HepG2 (cell line): ENCODE measurements at regions not wholly inside any gene's neighbourhood (a gene's known extent, or its start where the extent isn't known, plus 50 kb on each side); places are given as distances from the start of the nearest gene placed in this dataset.

ENCODE experiments used
- ATAC-seq: fragments of 200-7000 bp; cut with Tn5 transposase; 3 replicates; pipeline ENCODE4 v1.9.1; 2020; ENCODE audit warnings: mild to moderate bottlenecking, moderate library complexity
- BruUV-seq: library from RNA; stranded (reverse); fragments of 400-500 nt; replicated peaks from 2 replicates; lab custom pipeline; 2021; lab: Mats Ljungman, UMichigan
- CTCF ChIA-PET: fragments of 300-600 bp; formaldehyde crosslinking; extraction: SDS; loops from one replicate; lab custom pipeline; 2021; ENCODE audit warnings: low total read pairs, inconsistent platforms, low intra/inter-chr PET ratio; lab: Yijun Ruan, JAX
- POLR2A ChIA-PET: fragments of 350-600 bp; sonication (Branson Sonifier 250); formaldehyde crosslinking; loops from one replicate; lab custom pipeline; 2020; ENCODE audit warnings: antibody characterized with exemption, inconsistent platforms; lab: Yijun Ruan, JAX
- DNase-seq: peaks from one replicate; pipeline ENCODE4 v3.0.0-alpha.2; 2015; ENCODE audit warnings: low spot score
- FAIRE-seq: peaks from 3 replicates; lab custom pipeline; 2011; peaks lifted over from hg19 to GRCh38; lab: Jason Lieb, UNC
- H2AFZ ChIP-seq: one replicate; pipeline ENCODE4 v1.6.1; 2011; ENCODE audit warnings: low read length, inconsistent platforms
- H3K27ac ChIP-seq: fragments of 300-600 bp; 3 replicates; pipeline ENCODE4 v1.8.0; 2011; ENCODE audit warnings: mixed run types, mild to moderate bottlenecking, mixed read lengths, low read length, inconsistent platforms; ENCODE audit not compliant: insufficient read depth; ENCODE audit errors: extremely low read length
- H3K27me3 ChIP-seq, 2 experiments: fragments of 200-600 bp in 1 of 2; 2 replicates in 1 of 2; 3 replicates in 1 of 2; pipeline versions ENCODE4 v1.6.0 to v1.8.0; 2011; ENCODE audit warnings: low read length in 2 of 2, mild to moderate bottlenecking in 2 of 2, moderate library complexity in 2 of 2, inconsistent platforms in 1 of 2; ENCODE audit not compliant: insufficient read depth in 2 of 2, control insufficient read depth in 1 of 2
- H3K36me3 ChIP-seq, 2 experiments: fragments of 200-600 bp in 1 of 2; replicated peaks in 1 of 2; 2 replicates in 1 of 2; 3 replicates in 1 of 2; pipeline versions ENCODE4 v1.5.1 to v1.8.0; 2011; ENCODE audit warnings: low read length in 2 of 2, inconsistent platforms in 1 of 2; ENCODE audit not compliant: insufficient read depth in 2 of 2, control insufficient read depth in 1 of 2
- H3K4me1 ChIP-seq: 2 replicates; pipeline ENCODE4 v1.5.1; 2012; ENCODE audit warnings: low read length, inconsistent platforms; ENCODE audit not compliant: insufficient read depth
- H3K4me2 ChIP-seq: 2 replicates; pipeline ENCODE4 v1.6.0; 2011; ENCODE audit warnings: low read depth, low read length, inconsistent platforms
- H3K4me3 ChIP-seq, 3 experiments: fragments of 200-600 bp in 1 of 3; sonication (generic), shearing (Covaris generic) in 1 of 3; replicated peaks in 1 of 3; 2 replicates each; pipeline ENCODE4 v1.5.1; 2011 to 2016; ENCODE audit warnings: low read length in 3 of 3, inconsistent platforms in 2 of 3, low read depth in 2 of 3, mild to moderate bottlenecking in 2 of 3, control low read depth in 1 of 3, mixed read lengths in 1 of 3; ENCODE audit not compliant: insufficient read depth in 1 of 3
- H3K79me2 ChIP-seq: one replicate; pipeline ENCODE4 v1.6.1; 2011; ENCODE audit warnings: low read length, inconsistent platforms; ENCODE audit not compliant: insufficient read depth
- H3K9ac ChIP-seq: 2 replicates; pipeline ENCODE4 v1.6.0; 2011; ENCODE audit warnings: mild to moderate bottlenecking, low read depth, low read length, inconsistent platforms; ENCODE audit not compliant: insufficient read depth
- H3K9me3 ChIP-seq: 2 replicates; pipeline ENCODE4 v1.5.1; 2012; ENCODE audit warnings: mild to moderate bottlenecking, low read length
- H4K20me1 ChIP-seq: 2 replicates; pipeline ENCODE4 v1.6.0; 2011; ENCODE audit warnings: inconsistent platforms, mild to moderate bottlenecking, low read length, moderate library complexity; ENCODE audit not compliant: insufficient read depth
- ELF3 ChIP-seq: IDR thresholded peaks from 2 replicates; pipeline ENCODE4 v1.6.1; 2016; ENCODE audit warnings: missing genetic modification reagents, missing compliant biosample characterization
- FOXA3 ChIP-seq: IDR thresholded peaks from 2 replicates; pipeline ENCODE4 v1.6.1; 2016; ENCODE audit warnings: missing genetic modification reagents, missing compliant biosample characterization
- THAP11 ChIP-seq: IDR thresholded peaks from 2 replicates; pipeline ENCODE4 v1.6.1; 2016; ENCODE audit warnings: missing biosample characterization, missing genetic modification reagents
- ZNF256 ChIP-seq: sonication (generic); formaldehyde crosslinking; conservative IDR thresholded peaks from 2 replicates; pipeline ENCODE4 v1.4.0; 2020; ENCODE audit warnings: missing genetic modification reagents
- ZNF282 ChIP-seq: fragments of 450-650 bp; IDR thresholded peaks from 2 replicates; pipeline ENCODE4 v1.6.1; 2018; ENCODE audit not compliant: partially characterized antibody
- ZNF446 ChIP-seq: sonication (generic); formaldehyde crosslinking; IDR thresholded peaks from 2 replicates; pipeline ENCODE4 v1.5.0; 2020; ENCODE audit warnings: mild to moderate bottlenecking, missing genetic modification reagents
- ZNF609 ChIP-seq: sonication (generic); formaldehyde crosslinking; IDR thresholded peaks from 2 replicates; pipeline ENCODE4 v1.4.0; 2020; ENCODE audit warnings: mild to moderate bottlenecking, missing genetic modification reagents, borderline replicate concordance
- ZNF83 ChIP-seq: sonication (generic); formaldehyde crosslinking; IDR thresholded peaks from 2 replicates; pipeline ENCODE4 v1.4.0; 2020; ENCODE audit warnings: missing genetic modification reagents, mild to moderate bottlenecking, borderline replicate concordance
- ZSCAN21 ChIP-seq: sonication (generic); formaldehyde crosslinking; IDR thresholded peaks from 2 replicates; pipeline ENCODE4 v1.8.0; 2022; ENCODE audit warnings: mild to moderate bottlenecking, missing genetic modification reagents, moderate library complexity, borderline replicate concordance
- WGBS: methylation state at CpG from one replicate; pipeline ENCODE4 v1.1.6; 2017; ENCODE audit warnings: low lambda C conversion rate; 5-methylcytosine and 5-hydroxymethylcytosine counted together
- in situ Hi-C: cut with HindIII; loops from 2 replicates; pipeline ENCODE4 v1.10.0; 2017; ENCODE audit warnings: low pct_unique_long_range_greater_than_20kb; ENCODE audit not compliant: extremely low pct_ligation_motif_present
- intact Hi-C: fragments of 100-400 bp; cut with micrococcal nuclease; formaldehyde crosslinking; loops from one replicate; pipeline ENCODE4 v1.10.0; 2022; ENCODE audit not compliant: unreplicated experiment
- TF ChIP-seq, protein P1 (sequence below): sonication (generic); formaldehyde crosslinking; IDR thresholded peaks from 2 replicates; pipeline ENCODE4 v1.5.0; 2020; ENCODE audit warnings: mild to moderate bottlenecking, missing genetic modification reagents, borderline replicate concordance

DNA sequence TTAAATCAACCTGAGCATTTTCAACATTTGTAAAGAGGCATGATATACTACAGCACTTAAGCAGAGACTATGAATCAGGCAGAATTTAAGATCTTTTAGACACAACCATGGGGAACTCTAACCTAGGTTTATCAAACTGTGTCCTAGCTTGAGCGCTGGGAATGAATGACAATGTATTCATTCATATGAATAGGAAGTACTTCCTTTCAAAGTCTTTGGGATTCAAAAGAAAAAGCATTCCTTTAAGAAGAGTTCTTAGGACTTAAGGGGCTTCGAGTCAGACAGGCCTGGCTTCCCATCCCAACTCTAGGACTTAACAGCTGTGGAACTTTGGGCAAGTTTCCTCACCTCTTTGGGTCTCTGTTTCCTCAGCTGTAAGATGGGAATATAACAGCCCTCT, 104.6 kb downstream of the ANAPC4 start:
- no peak overlapping the region for H3K27ac ChIP-seq
- no peaks in the 10 kb centered on the region for H4K20me1 ChIP-seq
- H3K4me2 ChIP-seq: no peak overlapping the region
- intact Hi-C loops (no loop called here), in situ Hi-C loops (no loop called here)
- POLR2A ChIA-PET: no interaction called here
- no peaks in the 10 kb centered on the region for H3K27me3 ChIP-seq
- H3K4me3 ChIP-seq: no peak overlapping the region
- no peak overlapping the region for H3K9ac ChIP-seq
- FAIRE-seq: no peak
- H3K4me1 ChIP-seq: peaks cover 7% of the 10 kb centered on the region; the same call in 1 of the 2 replicates
- WGBS: 14% methylated on average over 2 of the region's 2 CpGs
- no peak for TF ChIP-seq ZNF609 (CRISPR knock-in tag)
- TF ChIP-seq THAP11 (CRISPR knock-in tag): no peak
- TF ChIP-seq ZNF83 (CRISPR knock-in tag): no peak
- no peak for TF ChIP-seq ZNF256 (CRISPR knock-in tag)
- no peak for TF ChIP-seq ZNF446 (CRISPR knock-in tag)
- TF ChIP-seq ZNF282: no peak
- TF ChIP-seq ZSCAN21 (CRISPR knock-in tag): no peak
- TF ChIP-seq ELF3 (CRISPR knock-in tag): no peak
- TF ChIP-seq, protein P1, sequence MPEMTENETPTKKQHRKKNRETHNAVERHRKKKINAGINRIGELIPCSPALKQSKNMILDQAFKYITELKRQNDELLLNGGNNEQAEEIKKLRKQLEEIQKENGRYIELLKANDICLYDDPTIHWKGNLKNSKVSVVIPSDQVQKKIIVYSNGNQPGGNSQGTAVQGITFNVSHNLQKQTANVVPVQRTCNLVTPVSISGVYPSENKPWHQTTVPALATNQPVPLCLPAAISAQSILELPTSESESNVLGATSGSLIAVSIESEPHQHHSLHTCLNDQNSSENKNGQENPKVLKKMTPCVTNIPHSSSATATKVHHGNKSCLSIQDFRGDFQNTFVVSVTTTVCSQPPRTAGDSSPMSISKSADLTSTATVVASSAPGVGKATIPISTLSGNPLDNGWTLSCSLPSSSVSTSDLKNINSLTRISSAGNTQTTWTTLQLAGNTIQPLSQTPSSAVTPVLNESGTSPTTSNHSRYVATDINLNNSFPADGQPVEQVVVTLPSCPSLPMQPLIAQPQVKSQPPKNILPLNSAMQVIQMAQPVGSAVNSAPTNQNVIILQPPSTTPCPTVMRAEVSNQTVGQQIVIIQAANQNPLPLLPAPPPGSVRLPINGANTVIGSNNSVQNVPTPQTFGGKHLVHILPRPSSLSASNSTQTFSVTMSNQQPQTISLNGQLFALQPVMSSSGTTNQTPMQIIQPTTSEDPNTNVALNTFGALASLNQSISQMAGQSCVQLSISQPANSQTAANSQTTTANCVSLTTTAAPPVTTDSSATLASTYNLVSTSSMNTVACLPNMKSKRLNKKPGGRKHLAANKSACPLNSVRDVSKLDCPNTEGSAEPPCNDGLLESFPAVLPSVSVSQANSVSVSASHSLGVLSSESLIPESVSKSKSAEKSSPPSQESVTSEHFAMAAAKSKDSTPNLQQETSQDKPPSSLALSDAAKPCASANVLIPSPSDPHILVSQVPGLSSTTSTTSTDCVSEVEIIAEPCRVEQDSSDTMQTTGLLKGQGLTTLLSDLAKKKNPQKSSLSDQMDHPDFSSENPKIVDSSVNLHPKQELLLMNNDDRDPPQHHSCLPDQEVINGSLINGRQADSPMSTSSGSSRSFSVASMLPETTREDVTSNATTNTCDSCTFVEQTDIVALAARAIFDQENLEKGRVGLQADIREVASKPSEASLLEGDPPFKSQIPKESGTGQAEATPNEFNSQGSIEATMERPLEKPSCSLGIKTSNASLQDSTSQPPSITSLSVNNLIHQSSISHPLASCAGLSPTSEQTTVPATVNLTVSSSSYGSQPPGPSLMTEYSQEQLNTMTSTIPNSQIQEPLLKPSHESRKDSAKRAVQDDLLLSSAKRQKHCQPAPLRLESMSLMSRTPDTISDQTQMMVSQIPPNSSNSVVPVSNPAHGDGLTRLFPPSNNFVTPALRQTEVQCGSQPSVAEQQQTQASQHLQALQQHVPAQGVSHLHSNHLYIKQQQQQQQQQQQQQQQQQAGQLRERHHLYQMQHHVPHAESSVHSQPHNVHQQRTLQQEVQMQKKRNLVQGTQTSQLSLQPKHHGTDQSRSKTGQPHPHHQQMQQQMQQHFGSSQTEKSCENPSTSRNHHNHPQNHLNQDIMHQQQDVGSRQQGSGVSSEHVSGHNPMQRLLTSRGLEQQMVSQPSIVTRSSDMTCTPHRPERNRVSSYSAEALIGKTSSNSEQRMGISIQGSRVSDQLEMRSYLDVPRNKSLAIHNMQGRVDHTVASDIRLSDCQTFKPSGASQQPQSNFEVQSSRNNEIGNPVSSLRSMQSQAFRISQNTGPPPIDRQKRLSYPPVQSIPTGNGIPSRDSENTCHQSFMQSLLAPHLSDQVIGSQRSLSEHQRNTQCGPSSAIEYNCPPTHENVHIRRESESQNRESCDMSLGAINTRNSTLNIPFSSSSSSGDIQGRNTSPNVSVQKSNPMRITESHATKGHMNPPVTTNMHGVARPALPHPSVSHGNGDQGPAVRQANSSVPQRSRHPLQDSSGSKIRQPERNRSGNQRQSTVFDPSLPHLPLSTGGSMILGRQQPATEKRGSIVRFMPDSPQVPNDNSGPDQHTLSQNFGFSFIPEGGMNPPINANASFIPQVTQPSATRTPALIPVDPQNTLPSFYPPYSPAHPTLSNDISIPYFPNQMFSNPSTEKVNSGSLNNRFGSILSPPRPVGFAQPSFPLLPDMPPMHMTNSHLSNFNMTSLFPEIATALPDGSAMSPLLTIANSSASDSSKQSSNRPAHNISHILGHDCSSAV (CRISPR knock-in tag): no peak
- TF ChIP-seq FOXA3: no peak
- H3K9me3 ChIP-seq: no peaks in the 10 kb centered on the region
- BruUV-seq: no TSS peak
- no peaks in the 10 kb centered on the region for H3K79me2 ChIP-seq
- no peak overlapping the region for H2AFZ ChIP-seq
- no peaks in the 10 kb centered on the region for H3K36me3 ChIP-seq
- DNase-seq: no peak
- ATAC-seq: no peak
- CTCF ChIA-PET: no interaction called here
